ENCODE measurements at regions not wholly inside any gene's neighbourhood (a gene's known extent, or its start where the extent isn't known, plus 50 kb on each side); places are given as distances from the start of the nearest gene placed in this dataset.
A peak's percentile ranks its signal among the peaks of the same experiment; 100 is the strongest.
"Not testable (repeated sequence)": the region's sequence is repeated elsewhere in the genome, so short reads cannot be mapped to it uniquely, and the experiment has no call there.

DNA sequence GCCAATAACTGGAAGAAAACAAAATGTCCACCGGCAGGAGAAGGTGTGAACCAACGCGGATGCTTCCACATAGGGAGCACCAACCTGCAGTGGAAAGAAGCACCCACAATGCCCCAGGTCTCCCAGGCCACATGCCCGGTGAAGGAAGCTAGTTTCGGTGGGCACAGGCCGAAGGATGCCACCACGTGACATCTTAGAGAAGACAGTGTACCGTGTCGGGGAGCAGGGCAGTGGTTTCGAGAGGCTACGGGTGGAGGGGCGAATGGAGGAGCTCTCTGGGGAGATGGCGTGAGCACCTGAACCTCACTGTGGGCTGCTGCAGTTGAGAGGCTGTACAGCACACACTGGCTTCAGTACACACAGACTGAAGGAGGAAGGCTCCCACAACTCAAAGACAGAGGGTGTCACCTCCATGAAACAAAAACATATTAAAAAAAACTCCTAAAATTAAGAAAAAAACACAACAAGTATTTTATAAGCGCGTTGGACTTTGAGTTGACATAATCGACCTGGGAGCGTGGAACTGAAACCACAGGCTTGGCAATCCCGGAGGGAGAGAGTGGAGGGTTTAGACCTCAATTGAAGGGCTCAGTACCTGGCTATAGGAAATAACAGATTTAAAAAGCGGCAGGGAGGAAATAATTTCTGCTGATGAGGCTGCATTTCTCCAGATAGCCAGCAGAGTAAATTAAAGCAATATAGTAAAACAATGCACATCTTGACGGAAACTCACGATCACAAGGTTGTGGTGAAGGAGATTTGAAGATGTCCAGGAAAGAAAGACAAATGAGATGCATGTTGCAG is 160.1 kb downstream of the RTP5 start:
- no peak for DNase-seq (ENCODE audit: low read depth)

GRCh38 chr2:242030226-242030575 is 160.7 kb downstream of the RTP5 start:
- no peak for DNase-seq (ENCODE audit: low read depth)

GRCh38 chr2:242030858-242031257 is 161.3 kb downstream of the RTP5 start:
- no peak for DNase-seq (ENCODE audit: low read depth)

DNA sequence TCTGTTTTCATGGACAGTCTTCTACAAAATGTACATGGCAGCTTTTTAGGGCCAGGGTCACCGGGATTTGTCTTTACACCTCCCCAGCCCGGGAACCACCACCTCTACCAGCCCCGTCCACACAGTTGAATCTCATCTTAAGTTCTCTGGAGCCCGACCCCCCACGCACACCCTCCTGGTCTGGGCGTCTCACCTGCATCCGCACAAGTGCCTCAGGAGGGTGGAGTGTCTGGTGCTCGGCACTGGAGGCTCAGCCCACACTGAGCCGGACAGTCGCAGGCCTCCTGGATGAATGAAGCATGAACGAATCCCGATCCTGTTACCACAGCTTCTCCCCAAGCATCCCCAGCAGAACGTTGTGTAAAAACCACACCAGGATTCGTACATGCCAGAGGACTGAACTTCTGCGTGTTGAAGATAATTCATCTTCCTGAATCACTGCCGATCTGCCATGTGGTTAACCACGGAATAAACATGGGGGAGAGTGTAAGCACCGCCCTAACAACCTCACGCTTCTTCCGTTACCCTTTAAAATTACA is 162.0 kb downstream of the RTP5 start:
- peak; percentile 86 for DNase-seq (ENCODE audit: low read depth)

DNA sequence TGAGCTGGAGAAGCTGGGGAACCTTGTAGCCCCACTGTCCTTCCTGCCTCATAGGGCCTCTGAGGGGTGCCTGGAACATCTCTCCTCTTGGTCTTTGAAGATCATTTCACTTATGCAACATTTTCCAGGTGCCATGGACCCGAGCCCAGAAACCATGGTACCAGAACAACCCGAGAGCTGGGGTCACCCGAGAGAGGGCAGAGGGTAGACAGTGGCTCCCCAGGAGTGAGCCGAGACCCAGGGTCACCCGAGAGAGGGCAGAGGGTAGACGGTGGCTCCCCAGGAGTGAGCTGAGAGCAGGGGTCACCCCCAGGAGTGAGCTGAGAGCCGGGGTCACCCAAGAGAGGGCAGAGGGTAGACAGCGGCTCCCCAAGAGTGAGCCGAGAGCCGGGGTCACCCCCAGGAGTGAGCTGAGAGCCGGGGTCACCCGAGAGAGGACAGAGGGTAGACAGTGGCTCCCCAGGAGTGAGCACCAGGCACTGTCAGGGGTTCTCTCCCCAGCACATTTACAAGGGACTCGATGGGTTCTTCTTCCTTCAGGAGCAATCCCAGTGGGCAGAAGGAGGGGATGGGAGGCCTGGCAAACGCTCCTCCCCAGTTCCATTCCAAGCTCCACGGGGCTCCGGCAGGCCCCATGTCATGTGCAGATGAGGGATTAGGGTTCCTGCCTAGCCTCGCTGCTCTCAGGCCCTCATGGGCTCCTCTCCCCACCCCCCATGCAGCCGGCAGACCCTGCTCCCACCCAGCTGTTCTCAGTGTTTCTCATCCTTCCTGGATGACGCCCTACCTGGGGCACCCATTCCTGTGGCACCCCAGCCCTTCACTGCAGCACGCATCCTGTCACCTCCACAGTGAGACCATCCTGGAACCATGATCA is 163.5 kb downstream of the RTP5 start:
- DNase-seq (ENCODE audit: low read depth), result no peak

- DNase-seq (ENCODE audit: low read depth), result no peak
Measured at GRCh38 chr2:242034138-242034537, 164.6 kb downstream of the RTP5 start.

- no peak for DNase-seq (ENCODE audit: low read depth)
Measured at GRCh38 chr2:242034996-242035814, 165.7 kb downstream of the RTP5 start.

- DNase-seq (ENCODE audit: low read depth), result no peak
Measured at GRCh38 chr2:242035858-242036652, 166.5 kb downstream of the RTP5 start.

DNA sequence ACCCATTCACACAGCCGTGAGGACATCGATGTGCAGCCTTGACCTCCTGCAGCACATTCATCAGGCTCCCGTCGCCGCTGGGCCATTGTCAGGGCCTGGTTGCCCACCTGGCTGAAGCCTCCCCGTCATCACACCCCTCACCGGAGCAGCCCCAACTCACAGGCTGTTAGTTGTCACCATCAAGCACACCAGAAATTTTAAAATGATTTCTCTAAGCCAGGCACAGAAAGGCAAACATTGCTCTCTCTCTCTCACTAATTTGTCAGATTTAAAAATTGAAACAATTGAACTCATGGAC is 167.1 kb downstream of the RTP5 start:
- DNase-seq (ENCODE audit: low read depth), result no peak

- no peak for DNase-seq (ENCODE audit: low read depth)
Measured at GRCh38 chr2:242038166-242038927, 168.8 kb downstream of the RTP5 start.

DNA sequence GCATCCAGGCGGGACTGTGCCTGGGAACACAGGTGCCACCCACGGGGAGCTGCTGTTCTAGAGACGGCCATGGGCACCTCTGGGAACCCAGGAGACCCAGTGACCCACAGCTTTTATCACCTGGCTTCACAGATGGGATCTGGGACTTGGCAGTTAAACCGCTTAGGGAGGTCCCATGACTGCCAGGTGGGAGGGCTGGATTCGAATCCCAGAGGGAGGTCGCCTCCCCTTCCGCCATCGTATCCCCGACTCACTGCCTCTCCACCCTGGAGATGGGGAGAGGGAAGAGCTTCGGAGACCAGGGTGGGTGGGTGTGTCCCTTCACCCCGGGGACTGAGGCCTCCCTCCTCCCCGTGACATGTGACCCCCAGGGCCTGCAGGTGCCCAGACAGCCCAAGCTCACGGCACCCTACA is 169.4 kb downstream of the RTP5 start:
- no peak for DNase-seq (ENCODE audit: low read depth)

GRCh38 chr2:242040303-242040655 is 170.8 kb downstream of the RTP5 start:
- no peak for DNase-seq (ENCODE audit: low read depth)

DNA sequence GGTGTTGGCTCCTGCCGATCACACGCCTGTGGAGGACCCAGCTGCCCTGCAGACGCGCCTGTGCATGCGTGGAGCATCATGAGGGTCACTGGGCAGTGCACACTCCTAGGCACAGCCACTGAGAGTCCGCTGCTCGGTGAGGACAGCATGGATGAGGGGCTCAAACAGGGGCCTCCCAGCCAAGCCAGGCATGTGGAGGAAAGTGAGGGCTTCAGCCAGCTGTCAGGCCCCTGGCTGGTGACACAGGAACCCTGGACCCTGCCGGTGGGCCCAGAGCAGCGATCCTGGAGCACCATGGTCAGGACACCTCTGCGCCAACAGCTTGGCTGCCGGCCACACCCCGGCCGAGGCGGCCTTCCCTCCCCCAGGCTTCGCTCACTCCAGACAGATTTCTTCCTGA is 171.2 kb downstream of the RTP5 start:
- DNase-seq (ENCODE audit: low read depth), result no peak

DNA sequence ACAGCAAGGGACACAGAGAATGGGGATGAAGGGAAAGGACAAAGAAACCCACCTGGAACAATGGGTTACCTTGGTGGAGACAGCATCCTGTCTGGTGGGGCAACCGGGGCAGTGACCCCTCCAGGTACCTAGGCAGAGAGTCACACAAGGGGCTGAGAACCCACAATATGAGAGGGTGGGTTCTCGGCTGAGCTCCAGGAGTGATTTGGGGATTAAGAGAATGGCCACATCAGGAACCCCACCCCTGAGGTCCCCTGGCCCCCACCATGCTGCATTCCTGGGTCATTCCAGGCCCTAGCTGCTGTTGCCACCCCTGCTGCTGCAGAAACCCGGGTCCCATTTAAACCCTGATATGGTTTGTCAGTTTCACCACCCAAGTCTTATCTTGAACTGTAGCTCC is 172.3 kb downstream of the RTP5 start:
- no peak for DNase-seq (ENCODE audit: low read depth)

DNA sequence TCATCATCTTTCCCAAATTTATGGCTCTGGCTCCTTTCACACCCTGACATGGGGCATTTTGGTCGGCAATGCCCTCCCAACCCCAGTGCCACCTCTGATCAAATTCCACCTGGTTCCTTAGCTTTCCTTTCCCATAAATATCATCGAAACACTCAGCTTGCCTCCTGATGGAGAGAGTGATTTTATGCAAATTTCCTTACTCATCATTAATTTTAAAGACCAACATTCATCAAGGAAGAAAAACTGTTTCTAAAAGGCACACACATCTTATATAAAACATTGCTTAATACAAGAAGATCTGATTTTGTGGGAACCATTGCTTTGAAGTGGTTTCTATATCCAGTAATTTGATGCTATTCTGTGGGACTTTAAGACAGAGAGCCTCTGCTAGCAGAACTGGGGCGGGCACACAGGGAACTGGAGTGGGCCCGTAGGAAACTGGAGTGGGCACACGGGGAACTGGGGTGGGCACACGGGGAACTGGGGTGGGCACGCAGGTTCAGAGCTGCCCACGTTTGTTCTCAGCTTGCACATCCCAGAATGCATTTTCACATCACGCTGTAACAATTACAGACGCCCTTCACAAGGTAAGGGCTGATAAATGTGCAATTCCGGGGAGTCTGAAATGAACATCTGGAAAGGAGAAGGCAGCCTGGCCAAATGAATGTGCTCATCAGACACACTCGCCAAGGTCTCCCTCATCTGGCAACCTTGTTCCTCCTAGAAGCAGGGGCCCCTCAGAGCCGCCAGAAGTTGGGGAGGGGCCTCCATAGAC is 174.2 kb downstream of the RTP5 start:
- no peak for DNase-seq (ENCODE audit: low read depth)

GRCh38 chr2:242044313-242044590 is 174.7 kb downstream of the RTP5 start:
- DNase-seq (ENCODE audit: low read depth), result no peak

- DNase-seq (ENCODE audit: low read depth), result not testable (repeated sequence)
Measured at GRCh38 chr2:242045596-242046144, 176.1 kb downstream of the RTP5 start.

GRCh38 chr2:242046206-242046826 is 176.8 kb downstream of the RTP5 start:
- no peak for DNase-seq (ENCODE audit: low read depth)

DNA sequence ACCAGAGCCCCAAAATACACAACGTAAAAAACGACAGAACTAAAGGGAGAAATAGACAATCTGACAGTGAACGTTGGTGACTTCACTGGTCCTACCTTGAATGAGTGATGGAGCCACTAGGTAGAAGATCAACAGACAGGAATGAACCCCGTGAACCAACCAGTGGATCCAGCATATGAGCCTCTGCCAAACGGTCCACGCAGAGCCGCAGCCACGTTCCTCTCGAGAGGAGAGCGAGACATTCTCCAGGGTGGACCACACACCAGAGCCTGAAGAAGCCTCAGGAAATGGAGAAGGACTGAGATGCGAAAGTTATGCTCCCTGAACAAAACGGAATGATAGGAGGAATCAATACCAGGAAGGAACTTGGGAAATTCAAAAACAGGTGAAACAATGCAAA is 178.4 kb downstream of the RTP5 start:
- DNase-seq (ENCODE audit: low read depth), result no peak

GRCh38 chr2:242048479-242048878 is 178.9 kb downstream of the RTP5 start:
- no peak for DNase-seq (ENCODE audit: low read depth)
